ENCODE measurements at regions not wholly inside any gene's neighbourhood (a gene's known extent, or its start where the extent isn't known, plus 50 kb on each side); places are given as distances from the start of the nearest gene placed in this dataset.

GRCh38 chr12:61523276-61523992 lies 736.8 kb upstream of the USP15 start:
- no peak overlapping the region for H3K4me3 ChIP-seq (ENCODE audit: low read length)
- H3K9ac ChIP-seq (ENCODE audit: low read length): no peak overlapping the region
- no peak overlapping the region for H2BK120ac ChIP-seq (ENCODE audit: low read depth, low read length)
- H4K8ac ChIP-seq (ENCODE audit: low read depth, low read length): no peak overlapping the region
- no peaks in the 10 kb centered on the region for H3K36me3 ChIP-seq (ENCODE audit: control insufficient read depth, insufficient read depth, low read length)
- no CpG with 5 or more reads among the region's 3 CpGs for WGBS (ENCODE audit: extremely low coverage, insufficient coverage, low lambda C conversion rate)
- no peak overlapping the region for H3K23ac ChIP-seq (ENCODE audit: low read length)
- H3K79me1 ChIP-seq (ENCODE audit: low read length): no peaks in the 10 kb centered on the region
- H3K79me2 ChIP-seq (ENCODE audit: control insufficient read depth, insufficient read depth, low read length): no peaks in the 10 kb centered on the region
- H3K4me1 ChIP-seq (ENCODE audit: control insufficient read depth, low read depth, low read length): no peaks in the 10 kb centered on the region
- H3K18ac ChIP-seq (ENCODE audit: low read length): no peak overlapping the region
- no peak overlapping the region for H3K4me2 ChIP-seq (ENCODE audit: low read length)
- no peak overlapping the region for H2BK5ac ChIP-seq (ENCODE audit: low read length)
- H3K27me3 ChIP-seq (ENCODE audit: insufficient read depth, low read length, poor library complexity): no peaks in the 10 kb centered on the region
- no peak overlapping the region for H2BK15ac ChIP-seq (replicated peaks; ENCODE audit: low read depth)
- no peak overlapping the region for H3K27ac ChIP-seq (ENCODE audit: low read depth, low read length)
- no peak overlapping the region for H4K5ac ChIP-seq (ENCODE audit: low read length)
- H3K4ac ChIP-seq (ENCODE audit: low read depth, low read length): no peak overlapping the region
- no peak overlapping the region for H2AK5ac ChIP-seq (ENCODE audit: low read length)
- DNase-seq: no peak
- no peak overlapping the region for H3K56ac ChIP-seq (ENCODE audit: low read length)

DNA sequence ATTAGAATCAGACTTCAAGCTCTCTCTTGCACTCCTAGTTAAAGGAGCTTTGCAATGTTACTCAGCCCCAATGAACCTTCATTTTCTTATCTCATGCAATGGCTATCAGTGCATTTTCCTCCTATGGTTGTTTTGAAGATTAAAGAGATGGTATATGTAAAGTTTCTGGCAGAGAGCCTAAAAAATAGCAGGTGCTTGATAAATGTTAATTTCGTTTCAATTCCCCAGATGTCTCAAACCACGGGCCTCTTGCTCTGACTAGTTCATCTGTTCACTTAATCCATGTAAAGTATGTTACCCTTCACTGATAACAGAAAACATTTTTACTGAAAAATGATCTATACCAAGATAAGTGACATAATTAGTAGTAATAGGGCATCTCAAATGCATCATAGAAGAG lies 735.4 kb upstream of the USP15 start:
- H3K4me1 ChIP-seq (ENCODE audit: control insufficient read depth, low read depth, low read length): no peaks in the 10 kb centered on the region
- no peak overlapping the region for H2BK5ac ChIP-seq (ENCODE audit: low read length)
- H3K27me3 ChIP-seq (ENCODE audit: insufficient read depth, low read length, poor library complexity): no peaks in the 10 kb centered on the region
- H3K23ac ChIP-seq (ENCODE audit: low read length): no peak overlapping the region
- no peaks in the 10 kb centered on the region for H3K79me1 ChIP-seq (ENCODE audit: low read length)
- no peak overlapping the region for H3K9ac ChIP-seq (ENCODE audit: low read length)
- H2BK15ac ChIP-seq (replicated peaks; ENCODE audit: low read depth): no peak overlapping the region
- H3K4me2 ChIP-seq (ENCODE audit: low read length): no peak overlapping the region
- H3K27ac ChIP-seq (ENCODE audit: low read depth, low read length): no peak overlapping the region
- no peak overlapping the region for H2AK5ac ChIP-seq (ENCODE audit: low read length)
- no peaks in the 10 kb centered on the region for H3K79me2 ChIP-seq (ENCODE audit: control insufficient read depth, insufficient read depth, low read length)
- H2BK120ac ChIP-seq (ENCODE audit: low read depth, low read length): no peak overlapping the region
- H4K5ac ChIP-seq (ENCODE audit: low read length): no peak overlapping the region
- no peak overlapping the region for H3K18ac ChIP-seq (ENCODE audit: low read length)
- no peak overlapping the region for H3K4me3 ChIP-seq (ENCODE audit: low read length)
- no CpG with 5 or more reads among the region's 2 CpGs for WGBS (ENCODE audit: extremely low coverage, insufficient coverage, low lambda C conversion rate)
- H3K4ac ChIP-seq (ENCODE audit: low read depth, low read length): no peak overlapping the region
- H3K36me3 ChIP-seq (ENCODE audit: control insufficient read depth, insufficient read depth, low read length): no peaks in the 10 kb centered on the region
- DNase-seq: no peak
- no peak overlapping the region for H4K8ac ChIP-seq (ENCODE audit: low read depth, low read length)
- no peak overlapping the region for H3K56ac ChIP-seq (ENCODE audit: low read length)

DNA sequence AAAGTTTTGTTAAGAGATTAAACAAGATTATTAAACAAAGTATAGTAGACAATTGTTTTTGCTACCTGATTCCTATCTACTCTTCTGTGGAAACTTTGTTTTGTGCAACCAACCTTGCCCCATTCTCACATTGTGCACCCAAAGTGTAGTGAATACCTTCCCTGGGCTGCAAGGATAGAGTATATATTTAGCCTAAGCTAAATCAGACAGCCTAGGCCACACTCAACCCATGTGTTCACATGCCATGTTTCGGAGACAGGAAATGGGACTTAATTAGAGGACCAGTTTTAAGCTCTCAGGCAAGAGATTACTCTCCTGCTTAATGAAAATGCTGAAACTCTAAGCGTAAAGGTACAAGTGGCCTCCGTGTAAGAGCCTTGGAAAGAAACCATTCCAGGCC lies 734.9 kb upstream of the USP15 start:
- H3K9ac ChIP-seq (ENCODE audit: low read length): no peak overlapping the region
- no peak overlapping the region for H3K56ac ChIP-seq (ENCODE audit: low read length)
- no peak overlapping the region for H4K5ac ChIP-seq (ENCODE audit: low read length)
- DNase-seq: no peak
- H3K4me1 ChIP-seq (ENCODE audit: control insufficient read depth, low read depth, low read length): no peaks in the 10 kb centered on the region
- H3K4me2 ChIP-seq (ENCODE audit: low read length): no peak overlapping the region
- H2BK5ac ChIP-seq (ENCODE audit: low read length): no peak overlapping the region
- H3K79me1 ChIP-seq (ENCODE audit: low read length): no peaks in the 10 kb centered on the region
- no peaks in the 10 kb centered on the region for H3K79me2 ChIP-seq (ENCODE audit: control insufficient read depth, insufficient read depth, low read length)
- H3K23ac ChIP-seq (ENCODE audit: low read length): no peak overlapping the region
- H3K4ac ChIP-seq (ENCODE audit: low read depth, low read length): no peak overlapping the region
- H2AK5ac ChIP-seq (ENCODE audit: low read length): no peak overlapping the region
- H2BK15ac ChIP-seq (replicated peaks; ENCODE audit: low read depth): no peak overlapping the region
- H3K18ac ChIP-seq (ENCODE audit: low read length): no peak overlapping the region
- no peak overlapping the region for H3K27ac ChIP-seq (ENCODE audit: low read depth, low read length)
- no peak overlapping the region for H2BK120ac ChIP-seq (ENCODE audit: low read depth, low read length)
- no peaks in the 10 kb centered on the region for H3K36me3 ChIP-seq (ENCODE audit: control insufficient read depth, insufficient read depth, low read length)
- H4K8ac ChIP-seq (ENCODE audit: low read depth, low read length): no peak overlapping the region
- no CpG with 5 or more reads among the region's 3 CpGs for WGBS (ENCODE audit: extremely low coverage, insufficient coverage, low lambda C conversion rate)
- H3K4me3 ChIP-seq (ENCODE audit: low read length): no peak overlapping the region
- no peaks in the 10 kb centered on the region for H3K27me3 ChIP-seq (ENCODE audit: insufficient read depth, low read length, poor library complexity)

- DNase-seq: no peak
- Histone ChIP-seq H3K27me3 (ENCODE audit: insufficient read depth, low read length, poor library complexity) (no peaks in the 10 kb centered on the region), H3K56ac (ENCODE audit: low read length) (no peak overlapping the region), H4K8ac (ENCODE audit: low read depth, low read length) (no peak overlapping the region), H3K4me2 (ENCODE audit: low read length) (no peak overlapping the region), H3K36me3 (ENCODE audit: control insufficient read depth, insufficient read depth, low read length) (no peaks in the 10 kb centered on the region), H3K27ac (ENCODE audit: low read depth, low read length) (no peak overlapping the region), H3K4me1 (ENCODE audit: control insufficient read depth, low read depth, low read length) (no peaks in the 10 kb centered on the region), H2BK120ac (ENCODE audit: low read depth, low read length) (no peak overlapping the region), H4K5ac (ENCODE audit: low read length) (no peak overlapping the region), H3K18ac (ENCODE audit: low read length) (no peak overlapping the region), H2BK15ac (replicated peaks; ENCODE audit: low read depth) (no peak overlapping the region), H2AK5ac (ENCODE audit: low read length) (no peak overlapping the region), H2BK5ac (ENCODE audit: low read length) (no peak overlapping the region), H3K79me2 (ENCODE audit: control insufficient read depth, insufficient read depth, low read length) (no peaks in the 10 kb centered on the region), H3K79me1 (ENCODE audit: low read length) (no peaks in the 10 kb centered on the region), H3K23ac (ENCODE audit: low read length) (no peak overlapping the region), H3K4me3 (ENCODE audit: low read length) (no peak overlapping the region), H3K9ac (ENCODE audit: low read length) (no peak overlapping the region), H3K4ac (ENCODE audit: low read depth, low read length) (no peak overlapping the region)
These were observed 729.7 kb upstream of the USP15 start for GRCh38 chr12:61530456-61530855.

DNA sequence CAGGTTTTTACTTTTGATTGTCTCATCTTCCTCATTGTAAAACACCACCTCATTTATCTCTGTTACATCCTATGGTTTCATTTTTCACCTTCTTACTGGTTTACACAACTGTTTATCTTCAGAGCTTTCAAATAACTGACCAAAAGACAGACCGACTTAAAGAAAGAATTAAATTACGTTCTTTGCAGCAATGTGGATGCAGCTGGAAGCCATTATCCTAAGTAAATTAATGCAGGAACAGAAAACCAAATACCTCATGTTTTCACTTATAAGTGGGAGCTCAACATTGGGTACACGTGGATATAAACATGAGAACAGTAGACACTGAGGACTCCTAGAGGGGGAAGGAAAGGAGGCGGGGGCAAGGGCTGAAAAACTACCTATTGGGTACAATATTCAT lies 729.0 kb upstream of the USP15 start:
- Histone ChIP-seq H3K9ac (ENCODE audit: low read length) (no peak overlapping the region), H2BK15ac (replicated peaks; ENCODE audit: low read depth) (no peak overlapping the region), H2BK5ac (ENCODE audit: low read length) (no peak overlapping the region), H3K4ac (ENCODE audit: low read depth, low read length) (no peak overlapping the region), H4K8ac (ENCODE audit: low read depth, low read length) (no peak overlapping the region), H3K27ac (ENCODE audit: low read depth, low read length) (no peak overlapping the region), H2AK5ac (ENCODE audit: low read length) (no peak overlapping the region), H4K5ac (ENCODE audit: low read length) (no peak overlapping the region), H3K18ac (ENCODE audit: low read length) (no peak overlapping the region), H3K79me1 (ENCODE audit: low read length) (no peaks in the 10 kb centered on the region), H3K79me2 (ENCODE audit: control insufficient read depth, insufficient read depth, low read length) (no peaks in the 10 kb centered on the region), H3K4me3 (ENCODE audit: low read length) (no peak overlapping the region), H3K27me3 (ENCODE audit: insufficient read depth, low read length, poor library complexity) (no peaks in the 10 kb centered on the region), H3K4me1 (ENCODE audit: control insufficient read depth, low read depth, low read length) (no peaks in the 10 kb centered on the region), H3K36me3 (ENCODE audit: control insufficient read depth, insufficient read depth, low read length) (no peaks in the 10 kb centered on the region), H3K23ac (ENCODE audit: low read length) (no peak overlapping the region), H3K56ac (ENCODE audit: low read length) (no peak overlapping the region), H2BK120ac (ENCODE audit: low read depth, low read length) (no peak overlapping the region), H3K4me2 (ENCODE audit: low read length) (no peak overlapping the region)
- whole genome bisulfite sequencing (ENCODE audit: extremely low coverage, insufficient coverage, low lambda C conversion rate): no CpG with 5 or more reads among the region's 4 CpGs
- no peak for DNase-seq

- H3K36me3 ChIP-seq (ENCODE audit: control insufficient read depth, insufficient read depth, low read length): no peaks in the 10 kb centered on the region
- H4K8ac ChIP-seq (ENCODE audit: low read depth, low read length): no peak overlapping the region
- H2BK120ac ChIP-seq (ENCODE audit: low read depth, low read length): no peak overlapping the region
- H3K4me2 ChIP-seq (ENCODE audit: low read length): no peak overlapping the region
- H3K27ac ChIP-seq (ENCODE audit: low read depth, low read length): no peak overlapping the region
- H3K27me3 ChIP-seq (ENCODE audit: insufficient read depth, low read length, poor library complexity): no peaks in the 10 kb centered on the region
- no peak overlapping the region for H3K4ac ChIP-seq (ENCODE audit: low read depth, low read length)
- no peaks in the 10 kb centered on the region for H3K79me1 ChIP-seq (ENCODE audit: low read length)
- H2AK5ac ChIP-seq (ENCODE audit: low read length): no peak overlapping the region
- no peak overlapping the region for H3K56ac ChIP-seq (ENCODE audit: low read length)
- no peak overlapping the region for H3K4me3 ChIP-seq (ENCODE audit: low read length)
- H2BK15ac ChIP-seq (replicated peaks; ENCODE audit: low read depth): no peak overlapping the region
- no peak for DNase-seq
- H3K9ac ChIP-seq (ENCODE audit: low read length): no peak overlapping the region
- WGBS (ENCODE audit: extremely low coverage, insufficient coverage, low lambda C conversion rate): no CpG with 5 or more reads among the region's 3 CpGs
- no peak overlapping the region for H3K23ac ChIP-seq (ENCODE audit: low read length)
- no peak overlapping the region for H3K18ac ChIP-seq (ENCODE audit: low read length)
- H2BK5ac ChIP-seq (ENCODE audit: low read length): no peak overlapping the region
- H4K5ac ChIP-seq (ENCODE audit: low read length): no peak overlapping the region
- no peaks in the 10 kb centered on the region for H3K79me2 ChIP-seq (ENCODE audit: control insufficient read depth, insufficient read depth, low read length)
- no peaks in the 10 kb centered on the region for H3K4me1 ChIP-seq (ENCODE audit: control insufficient read depth, low read depth, low read length)
These were observed 724.1 kb upstream of the USP15 start for GRCh38 chr12:61536117-61536516.
